ENCODE measurements at regions not wholly inside any gene's neighbourhood (a gene's known extent, or its start where the extent isn't known, plus 50 kb on each side); places are given as distances from the start of the nearest gene placed in this dataset.

DNA sequence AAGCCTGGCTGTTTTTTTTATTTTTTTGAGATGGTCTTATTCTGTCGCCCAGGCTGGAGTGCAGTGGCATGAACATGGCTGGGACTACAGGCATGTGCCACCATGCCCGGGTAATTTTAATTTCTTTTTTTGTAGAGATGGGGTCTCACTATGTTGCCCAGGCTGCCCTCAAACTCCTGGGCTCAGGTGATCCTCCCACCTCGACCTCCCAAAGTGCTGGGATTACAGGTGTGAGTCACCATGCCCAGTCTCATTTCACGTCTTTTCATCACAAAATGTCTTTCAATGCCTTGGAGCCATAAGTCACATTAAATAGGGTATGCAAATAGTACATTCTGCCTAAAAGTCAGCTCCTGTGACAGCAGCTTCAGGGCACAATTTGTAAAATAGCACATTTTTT lies 52.8 kb downstream of the SOX2 start:
- DNase-seq (ENCODE audit: low read depth in 1 of 2, low spot score in 1 of 2), result no peak

DNA sequence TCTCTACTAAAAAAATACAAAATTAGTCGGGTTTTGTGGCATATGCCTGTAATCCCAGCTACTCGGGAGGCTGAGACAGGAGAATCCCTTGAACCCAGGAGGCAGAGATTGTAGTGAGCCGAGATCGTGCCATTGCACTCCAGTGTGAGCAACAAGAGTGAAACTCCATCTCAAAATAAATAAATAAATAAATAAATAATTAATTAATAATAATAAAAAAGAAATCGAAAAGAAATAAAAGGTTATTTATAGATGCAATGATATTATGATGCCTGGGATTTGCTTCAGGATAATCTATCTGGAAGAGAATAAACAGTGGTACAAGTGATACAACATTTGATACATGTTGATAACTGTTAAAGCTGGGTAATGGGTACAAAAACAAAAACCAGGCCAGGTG lies 58.6 kb downstream of the SOX2 start:
- no peak for DNase-seq (ENCODE audit: low read depth in 1 of 2, low spot score in 1 of 2)

DNA sequence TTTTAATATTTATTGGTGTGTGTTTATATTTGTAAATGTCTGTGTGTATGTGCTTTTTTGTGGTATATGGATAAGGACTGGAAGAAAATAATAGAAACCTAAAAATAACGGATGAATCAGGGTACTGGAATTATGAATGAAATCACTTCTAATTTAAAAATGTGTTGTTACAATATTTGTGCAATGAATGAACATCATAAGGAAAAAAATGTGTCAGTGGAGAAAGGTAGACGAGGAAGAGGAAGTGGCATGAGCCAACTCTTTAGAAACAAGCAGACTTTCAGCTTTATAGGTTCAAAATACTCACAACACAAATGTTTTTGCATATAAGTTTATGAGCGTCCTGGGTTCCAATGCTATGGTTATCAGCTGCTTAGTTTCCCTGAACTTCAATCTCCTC lies 59.4 kb downstream of the SOX2 start:
- no peak for DNase-seq (ENCODE audit: low read depth in 1 of 2, low spot score in 1 of 2)

DNA sequence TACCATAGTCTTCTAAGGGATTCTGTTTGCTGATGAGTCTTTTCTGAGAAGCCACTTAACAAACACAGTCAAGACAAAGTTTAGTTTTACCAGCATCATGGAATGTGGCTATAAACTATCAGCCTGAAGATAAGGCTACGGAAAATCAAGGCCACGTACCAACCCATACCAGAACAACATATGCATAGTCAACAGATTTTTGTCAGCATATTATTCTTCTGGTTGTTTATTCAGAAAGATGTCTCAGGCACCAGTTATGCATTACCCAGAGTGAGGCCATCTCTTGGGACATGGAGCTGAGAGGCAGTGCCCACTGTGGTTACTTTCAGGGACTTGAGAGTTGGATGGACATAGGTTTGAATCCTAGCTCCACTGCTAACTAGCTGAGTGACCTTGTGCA lies 60.4 kb downstream of the SOX2 start:
- no peak for DNase-seq (ENCODE audit: low read depth in 1 of 2, low spot score in 1 of 2)

DNA sequence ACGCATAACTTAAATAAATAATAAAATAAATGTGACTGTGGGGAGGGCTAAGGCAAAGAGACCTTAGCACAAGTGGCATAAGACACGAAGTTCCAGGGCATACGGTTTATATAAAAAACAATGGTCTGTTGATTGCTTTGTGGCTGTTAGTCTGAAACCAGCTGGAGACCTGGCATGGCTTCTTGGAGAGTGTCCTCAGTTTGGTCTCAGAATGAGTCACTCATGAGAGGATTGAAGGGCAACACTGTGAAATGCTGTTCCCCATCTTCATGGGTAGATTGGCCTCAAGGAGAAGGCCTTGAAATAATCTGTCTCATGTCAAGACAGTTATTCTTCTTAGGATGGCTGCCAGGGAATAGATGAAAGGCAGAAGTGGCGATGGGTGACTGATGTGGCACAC lies 62.2 kb downstream of the SOX2 start:
- no peak for DNase-seq (ENCODE audit: low read depth in 1 of 2, low spot score in 1 of 2)

DNA sequence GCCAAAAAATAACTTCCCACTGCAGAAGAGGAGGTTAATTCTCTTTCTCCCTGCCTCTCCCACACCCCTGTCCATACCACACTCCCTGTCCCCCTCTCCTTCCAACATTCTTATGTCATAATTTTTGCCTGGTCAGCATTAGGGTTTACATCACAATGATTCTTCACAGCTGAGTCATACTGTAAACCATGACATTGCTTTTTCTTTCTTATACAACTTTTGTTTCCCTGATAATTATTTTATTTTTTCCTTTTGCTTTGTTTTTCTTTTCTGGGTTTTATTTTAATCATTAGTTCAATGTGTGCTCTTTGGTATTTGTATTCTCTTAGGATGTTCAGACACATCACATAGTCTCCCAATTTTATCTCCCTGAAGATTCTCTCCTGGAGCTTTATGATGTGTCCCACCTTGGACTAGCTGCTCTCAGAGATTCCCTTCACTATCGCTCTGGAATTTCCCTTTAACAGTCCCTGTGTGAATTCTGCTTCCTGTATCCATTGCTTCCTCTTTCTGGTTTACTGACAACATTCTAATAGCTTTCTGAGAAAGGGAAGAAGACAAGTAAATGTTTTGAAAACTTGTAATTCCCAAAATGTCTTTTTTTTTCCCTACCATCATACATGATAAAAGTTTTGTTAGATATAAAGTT lies 70.7 kb downstream of the SOX2 start:
- no peak for DNase-seq (ENCODE audit: low read depth in 1 of 2, low spot score in 1 of 2)

DNA sequence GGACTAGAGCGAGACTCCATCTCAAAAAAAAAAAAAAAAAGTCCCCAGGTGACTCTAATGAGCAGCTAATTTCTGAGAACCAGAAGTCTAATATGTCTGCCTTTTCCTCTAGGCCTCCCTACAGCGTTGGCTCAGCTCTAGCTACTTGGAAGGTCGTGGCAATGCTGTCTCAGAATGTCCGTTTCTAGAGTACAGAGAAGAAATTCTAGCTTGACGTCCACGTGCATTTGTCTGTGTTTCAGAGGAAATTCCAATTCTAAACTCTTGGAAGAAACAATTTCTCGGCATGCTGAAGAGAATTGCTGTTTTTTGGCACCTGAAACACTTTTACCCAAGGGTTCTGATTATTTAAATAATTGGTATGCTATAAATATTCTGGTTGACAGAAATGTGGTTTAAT lies 78.8 kb downstream of the SOX2 start:
- DNase-seq (ENCODE audit: low read depth in 1 of 2, low spot score in 1 of 2), result no peak

DNA sequence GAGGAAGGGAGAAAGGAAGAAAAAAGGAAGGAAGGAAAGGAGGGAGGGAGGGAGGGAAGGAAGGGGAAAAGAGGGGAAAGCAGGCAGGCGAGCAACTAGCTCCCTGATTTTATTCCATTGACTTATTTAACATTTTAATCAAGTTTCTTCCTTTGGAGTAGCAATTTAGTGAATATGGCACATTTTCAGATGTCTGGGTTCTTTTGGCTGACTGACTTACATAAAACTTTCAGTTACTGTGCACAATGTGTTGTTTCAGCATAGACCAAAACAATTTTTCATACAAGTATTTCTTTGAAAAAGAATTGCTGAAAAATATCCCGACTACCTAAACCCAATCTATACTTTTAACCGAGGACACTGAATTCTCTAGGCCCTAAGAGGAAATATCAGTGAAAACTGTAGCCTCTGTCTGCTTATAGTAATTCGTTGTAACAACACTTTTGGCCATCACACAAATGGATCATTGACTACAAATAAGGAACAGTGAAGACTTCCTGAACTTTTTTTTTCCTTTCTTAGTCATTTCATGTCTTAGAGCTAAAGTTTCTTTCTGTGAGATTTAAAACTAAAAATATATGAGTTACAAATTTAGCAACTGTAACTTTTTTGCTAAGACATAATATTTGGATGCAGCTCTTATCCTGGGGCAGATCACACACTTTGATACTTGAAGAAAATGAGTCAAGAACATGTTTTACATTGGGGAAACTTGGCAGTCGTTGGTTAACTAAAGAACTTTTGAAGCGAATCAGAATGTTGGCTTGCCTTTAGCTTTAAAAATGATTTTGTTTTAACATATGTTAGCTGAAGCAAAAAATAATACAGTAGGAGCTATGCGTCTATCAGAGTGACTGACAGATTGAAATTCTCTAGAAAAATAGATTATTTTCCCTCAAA lies 79.6 kb downstream of the SOX2 start:
- no peak for DNase-seq (ENCODE audit: low read depth in 1 of 2, low spot score in 1 of 2)

DNA sequence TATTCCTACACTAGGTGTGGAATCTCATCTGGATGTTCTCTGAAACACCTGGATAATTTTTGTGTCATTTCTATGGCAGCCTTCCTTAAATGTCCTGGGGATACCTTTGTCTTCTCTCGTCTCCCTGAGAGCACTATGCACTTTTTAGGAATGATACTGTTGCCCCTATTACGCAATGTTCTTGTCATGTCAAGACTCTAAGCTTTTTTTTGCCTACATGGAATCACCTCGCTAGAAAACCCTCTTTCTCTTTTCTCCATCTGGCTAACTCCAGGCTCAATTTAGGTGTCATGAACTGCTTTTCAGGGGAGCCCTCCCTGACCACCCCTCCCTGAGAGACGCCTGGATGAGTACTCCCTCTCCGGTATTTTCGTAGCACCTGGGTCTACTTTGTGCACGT lies 81.3 kb downstream of the SOX2 start:
- DNase-seq (ENCODE audit: low read depth in 1 of 2, low spot score in 1 of 2), result no peak

DNA sequence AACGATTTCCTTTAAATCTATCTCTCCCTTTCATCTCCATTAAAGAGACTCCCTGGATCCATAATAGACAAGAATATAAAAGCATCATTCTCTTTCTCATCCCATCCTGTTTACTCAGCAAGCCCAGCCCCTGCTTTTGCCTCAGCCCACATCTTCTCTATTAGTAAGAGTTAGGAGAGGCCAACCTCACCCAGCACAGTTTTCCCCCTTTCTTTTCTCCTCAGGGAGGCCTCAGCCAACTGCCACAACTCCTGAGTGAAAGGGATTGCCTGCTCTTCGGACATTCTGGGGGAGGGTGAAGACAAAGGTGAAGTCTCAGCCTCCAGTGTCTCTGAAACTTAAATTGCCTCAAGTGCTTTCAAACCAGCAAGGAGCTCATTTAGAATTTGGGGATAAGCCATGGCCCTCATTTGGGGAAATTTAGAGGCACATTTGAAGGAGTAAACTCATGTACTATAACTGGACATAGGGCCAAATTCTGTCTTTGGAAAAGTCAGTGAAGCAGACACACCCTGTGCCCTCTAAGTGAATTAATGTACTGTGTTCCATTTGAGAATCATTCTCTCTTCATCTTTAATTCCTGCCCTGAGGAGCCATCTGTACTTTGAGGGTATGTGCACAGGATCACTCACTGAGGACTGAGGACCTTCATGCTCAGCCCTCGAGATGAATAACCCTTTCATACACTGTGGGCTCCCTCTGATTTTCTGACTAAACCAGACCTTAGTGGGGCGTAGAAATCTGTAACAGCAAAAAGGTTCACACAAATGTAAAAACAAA lies 82.5 kb downstream of the SOX2 start:
- DNase-seq (ENCODE audit: low read depth in 1 of 2, low spot score in 1 of 2), result no peak

DNA sequence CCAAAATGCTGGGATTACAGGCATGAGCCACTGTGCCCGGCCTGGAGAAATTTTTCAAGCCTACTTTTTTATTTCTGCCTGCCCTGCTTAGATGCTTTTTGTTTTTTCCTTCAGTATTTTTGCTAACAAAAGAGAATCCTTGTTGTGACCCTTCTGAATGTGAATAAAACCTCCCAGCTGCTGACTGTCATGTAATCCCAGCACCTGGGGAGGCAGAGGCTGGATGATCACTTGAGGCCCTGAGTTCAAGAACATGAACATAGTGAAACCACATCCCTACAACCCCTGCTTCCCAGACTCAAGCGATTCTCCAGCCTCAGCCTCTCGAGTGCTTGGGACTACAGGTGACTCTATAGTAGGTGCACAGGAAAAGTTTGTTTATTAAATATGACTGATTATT lies 84.9 kb downstream of the SOX2 start:
- no peak for DNase-seq (ENCODE audit: low read depth in 1 of 2, low spot score in 1 of 2)

DNA sequence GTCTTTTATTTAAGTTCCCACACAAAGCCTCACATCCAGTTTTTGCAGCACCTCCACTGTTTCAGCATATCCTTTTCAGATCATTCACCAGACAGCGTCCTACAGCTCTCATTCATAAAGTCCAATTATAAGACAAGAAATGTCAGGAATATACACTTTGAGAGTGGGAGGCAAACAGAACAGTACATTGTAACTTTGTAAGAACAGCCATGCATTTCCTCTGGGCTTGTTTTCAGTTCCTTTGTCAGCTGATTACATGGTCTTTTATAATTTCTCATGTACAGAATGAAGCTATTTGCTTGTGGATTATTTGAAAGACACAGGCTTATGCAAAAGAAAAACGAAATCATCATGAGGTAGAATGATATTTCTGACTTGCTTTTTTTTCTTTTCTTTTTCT lies 85.7 kb downstream of the SOX2 start:
- no peak for DNase-seq (ENCODE audit: low read depth in 1 of 2, low spot score in 1 of 2)

DNA sequence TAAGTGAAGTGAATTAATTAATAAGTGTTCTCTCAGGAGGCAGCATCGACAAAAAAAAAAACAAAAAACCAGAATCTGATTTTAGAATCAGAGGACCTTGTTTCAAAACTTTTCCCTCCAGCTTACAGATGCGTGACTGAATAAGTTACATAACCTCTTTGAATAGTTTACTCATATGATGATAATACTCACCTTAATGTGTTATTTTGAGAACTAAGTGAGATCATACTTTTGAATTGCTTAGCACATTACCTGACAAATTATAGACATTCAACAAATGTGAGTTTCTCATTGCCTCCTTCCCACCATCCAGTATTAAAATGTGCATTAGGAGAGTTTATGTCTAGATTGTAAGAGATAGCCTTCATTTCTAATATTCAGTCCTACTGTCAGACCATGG lies 94.0 kb downstream of the SOX2 start:
- DNase-seq (ENCODE audit: low read depth in 1 of 2, low spot score in 1 of 2), result no peak

DNA sequence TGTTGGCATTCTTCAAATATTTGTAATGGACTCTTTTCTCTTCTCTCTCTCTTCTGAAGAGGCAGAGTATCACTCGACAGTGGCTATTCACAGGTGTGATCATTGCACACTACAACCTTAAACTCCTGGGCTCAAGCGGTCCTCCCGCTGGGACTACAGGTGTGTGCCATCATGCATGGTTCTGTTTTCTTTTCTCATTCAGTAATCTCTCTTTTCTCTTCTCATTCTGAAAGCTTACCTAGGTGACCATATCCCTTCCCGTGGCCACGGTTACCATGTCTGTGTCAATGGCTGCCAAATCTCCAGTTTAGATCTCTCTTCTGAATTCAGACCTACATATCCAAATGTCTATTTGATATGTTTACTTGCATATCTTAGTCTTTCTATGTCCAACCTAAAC lies 96.3 kb downstream of the SOX2 start:
- no peak for DNase-seq (ENCODE audit: low read depth in 1 of 2, low spot score in 1 of 2)

DNA sequence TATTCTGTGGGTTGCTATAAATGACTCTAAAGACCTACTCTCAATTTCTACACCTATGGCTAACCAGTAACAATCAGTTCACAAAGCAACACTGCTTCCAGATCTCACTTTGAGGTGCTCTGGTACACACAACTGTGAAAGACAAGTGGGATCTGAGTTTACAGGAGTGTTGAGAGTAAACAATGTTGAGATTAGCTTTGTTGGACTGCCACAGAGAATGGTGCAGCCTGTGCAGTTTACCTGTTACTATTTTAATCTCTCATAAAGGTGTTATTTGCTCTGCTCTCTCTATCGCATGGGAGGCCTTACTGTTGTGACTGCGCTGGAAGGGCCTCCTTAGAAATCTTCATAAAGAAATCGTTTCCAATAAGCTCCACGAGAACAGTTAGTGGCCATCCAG lies 112.0 kb downstream of the SOX2 start:
- no peak for DNase-seq (ENCODE audit: low read depth in 1 of 2, low spot score in 1 of 2)

DNA sequence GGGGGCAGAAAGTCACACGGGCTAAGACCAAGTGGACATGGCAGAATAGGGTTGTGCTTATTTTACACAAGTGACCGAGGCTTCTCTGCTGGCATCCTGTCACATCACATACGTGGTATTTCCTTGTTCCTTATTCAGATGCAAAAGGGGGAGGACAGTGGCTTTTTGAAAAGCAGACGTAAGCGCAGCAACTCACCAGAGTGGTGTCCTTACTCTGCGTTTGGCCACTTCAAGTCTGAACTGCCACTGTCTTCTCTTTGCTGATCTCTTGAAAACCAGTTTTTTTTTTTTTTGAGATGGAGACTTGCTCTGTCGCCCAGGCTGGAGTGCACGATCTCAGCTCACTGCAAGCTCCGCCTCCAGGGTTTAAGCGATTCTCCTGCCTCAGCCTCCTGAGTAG lies 113.2 kb downstream of the SOX2 start:
- DNase-seq (ENCODE audit: low read depth in 1 of 2, low spot score in 1 of 2), result no peak

DNA sequence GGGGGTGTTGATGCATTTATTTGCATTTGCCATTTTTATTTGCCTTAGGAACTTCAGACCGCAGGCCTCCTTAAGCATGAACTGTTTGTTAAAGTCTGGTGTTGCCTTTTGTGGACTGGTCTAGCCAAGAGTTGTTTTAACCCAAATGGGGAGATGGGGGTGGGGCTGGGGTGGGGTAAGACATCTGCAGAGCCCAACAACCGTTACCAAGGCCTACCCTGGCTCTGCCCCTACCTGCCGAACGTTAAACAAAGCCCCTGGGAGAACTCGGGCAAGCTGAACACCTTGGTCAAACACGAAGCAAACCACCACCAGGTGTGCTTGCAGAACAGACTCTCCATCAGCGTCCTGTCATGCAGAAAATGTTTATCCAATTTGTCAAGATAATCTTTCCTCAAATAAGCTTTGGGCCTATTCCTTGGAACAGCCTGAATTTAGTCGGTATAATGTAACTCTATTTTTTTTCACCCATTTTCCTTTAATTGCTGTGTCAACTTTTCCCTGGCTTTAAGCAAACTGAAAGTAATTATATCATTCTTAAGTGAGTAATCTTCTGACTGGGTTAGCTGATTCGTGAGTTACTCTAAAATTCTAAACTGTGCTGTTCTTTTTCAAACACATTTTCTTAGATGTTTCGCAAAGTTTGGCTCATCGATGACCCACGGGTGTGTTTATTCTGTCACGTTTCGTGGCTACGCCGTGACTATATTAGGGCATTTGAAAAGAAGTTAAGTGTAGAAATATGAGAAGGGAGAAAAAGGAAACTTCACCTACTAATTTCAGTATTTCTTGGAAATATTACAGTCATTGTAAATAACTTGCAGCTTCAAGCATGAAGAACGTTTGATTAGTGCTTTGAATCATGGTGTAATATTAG lies 127.6 kb downstream of the SOX2 start:
- no peak for DNase-seq (ENCODE audit: low read depth in 1 of 2, low spot score in 1 of 2)

DNA sequence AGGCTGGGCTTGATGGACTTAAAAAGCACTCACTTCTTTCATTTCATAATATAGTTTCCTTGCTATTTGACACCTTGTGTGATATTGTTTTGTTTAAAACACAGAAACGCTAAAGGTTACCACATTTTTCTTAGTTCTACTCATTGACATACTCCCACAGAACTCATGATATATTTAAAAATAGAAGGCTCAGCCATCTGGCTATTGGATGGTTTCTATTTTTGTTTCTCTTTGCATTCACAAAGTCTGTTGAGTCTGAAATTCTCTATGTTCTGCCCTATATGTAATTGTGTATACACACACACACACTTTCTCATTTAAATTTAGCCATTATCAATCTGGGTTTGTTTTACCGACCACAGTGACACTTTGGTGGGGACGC lies 128.2 kb downstream of the SOX2 start:
- no peak for DNase-seq (ENCODE audit: low read depth in 1 of 2, low spot score in 1 of 2)

DNA sequence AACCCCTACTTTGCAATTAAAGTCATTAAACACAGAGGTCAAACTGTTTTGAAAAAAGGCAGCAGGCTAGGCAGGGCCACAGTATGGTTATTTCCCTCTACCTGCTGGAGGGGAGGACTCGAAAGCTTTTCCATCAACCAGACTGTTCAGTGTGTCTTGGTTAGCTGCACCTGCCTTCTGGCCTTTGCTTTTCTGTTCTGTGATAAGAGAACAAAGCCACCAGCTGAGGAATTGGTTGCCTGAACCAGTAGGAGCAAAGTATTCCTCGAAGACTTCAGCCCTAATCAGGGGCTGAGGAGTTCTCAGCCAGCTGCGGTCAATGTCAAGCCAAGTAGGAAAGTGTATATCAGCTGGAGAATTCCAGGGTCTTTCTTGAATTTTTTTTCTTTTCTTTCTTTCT lies 132.5 kb downstream of the SOX2 start:
- no peak for DNase-seq (ENCODE audit: low read depth in 1 of 2, low spot score in 1 of 2)

DNA sequence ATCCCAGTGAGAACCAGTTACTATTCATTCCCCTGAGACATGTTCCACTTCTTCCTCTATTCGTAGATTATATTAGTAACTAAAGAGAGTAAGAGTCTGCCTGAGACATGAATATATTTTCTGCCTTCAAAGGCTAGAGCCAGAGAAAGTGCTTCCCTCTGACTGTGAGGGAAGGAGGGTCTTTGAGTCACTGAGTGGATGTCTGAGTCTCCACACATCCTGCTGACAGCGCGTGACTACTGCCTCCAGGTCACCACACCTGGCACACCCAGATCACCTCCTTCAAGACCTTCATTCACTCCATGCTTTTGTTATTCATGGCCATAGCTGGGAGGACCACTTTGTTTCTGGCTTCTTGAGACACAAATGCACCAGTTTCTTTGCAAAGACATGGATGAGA lies 135.6 kb downstream of the SOX2 start:
- no peak for DNase-seq (ENCODE audit: low read depth in 1 of 2, low spot score in 1 of 2)

DNA sequence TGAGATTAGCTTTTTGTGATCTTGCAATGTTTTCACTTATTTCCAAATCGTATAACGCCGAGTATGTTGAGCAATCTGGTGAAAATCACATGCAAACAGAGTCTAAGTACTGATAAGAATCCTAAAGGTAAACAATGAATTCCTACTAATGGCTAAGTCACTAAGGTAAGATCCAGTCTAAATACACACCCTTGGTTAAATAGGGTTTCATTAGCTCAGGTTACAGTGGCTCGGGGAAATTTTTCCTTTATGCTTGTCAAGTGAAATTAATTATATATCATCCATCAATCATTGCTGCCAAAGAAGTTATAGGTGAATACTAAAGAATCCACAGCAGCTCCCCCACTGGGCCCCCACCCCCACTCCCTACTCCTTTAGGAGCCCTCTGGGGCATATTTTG lies 139.3 kb downstream of the SOX2 start:
- DNase-seq (ENCODE audit: low read depth in 1 of 2, low spot score in 1 of 2), result no peak

Measured in activated CD4-positive, alpha-beta T cell treated with anti-CD3 and anti-CD28 coated beads, Interleukin-2, amount 50 U/mL, for 24 hours (primary cell).